GM21825 (cell line): ENCODE measurements at regions not wholly inside any gene's neighbourhood (a gene's known extent, or its start where the extent isn't known, plus 50 kb on each side); places are given as distances from the start of the nearest gene placed in this dataset.
A peak's percentile ranks its signal among the peaks of the same experiment; 100 is the strongest.
"Not testable (repeated sequence)": the region's sequence is repeated elsewhere in the genome, so short reads cannot be mapped to it uniquely, and the experiment has no call there.

Source experiments
- ATAC-seq: cut with Tn5 transposase; IDR thresholded peaks from one replicate; pipeline ENCODE4 v1.9.1; 2021; ENCODE audit warnings: mild to moderate bottlenecking, moderate library complexity; ENCODE audit not compliant: unreplicated experiment

DNA sequence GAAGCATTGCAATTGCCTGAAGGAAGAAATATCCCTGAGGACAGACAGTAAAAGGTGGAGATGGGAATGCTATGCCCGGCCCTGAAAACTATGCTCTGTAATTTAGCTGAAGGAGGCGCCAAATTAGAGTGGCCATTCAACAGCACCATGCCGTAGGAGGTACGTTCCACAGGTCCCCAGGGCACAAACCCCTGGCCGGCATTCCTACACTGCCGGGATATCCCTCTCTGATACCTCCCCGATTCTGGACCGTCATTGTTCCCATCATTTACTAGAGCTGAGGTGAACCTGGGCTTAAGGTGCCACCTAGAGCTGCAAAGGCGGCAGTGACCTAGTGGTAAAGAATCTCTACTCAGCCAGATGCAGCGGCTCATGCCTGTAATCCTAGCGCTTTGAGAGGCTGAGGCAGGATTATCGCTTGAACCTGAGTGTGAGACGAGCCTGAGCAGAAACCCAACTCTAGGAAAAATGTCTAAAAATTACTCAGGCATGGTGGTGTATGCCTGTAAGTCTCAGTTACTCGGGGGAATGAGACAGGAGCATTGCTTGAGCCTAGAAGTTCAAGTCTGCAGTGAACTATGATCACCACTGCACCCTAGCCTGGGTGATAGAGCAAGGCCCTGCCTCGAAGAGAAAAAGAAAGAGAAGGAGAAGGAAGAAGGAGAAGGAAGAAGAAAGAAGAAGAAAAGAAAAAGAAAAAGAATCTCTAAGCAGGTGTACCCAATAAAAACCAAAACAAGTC, 53.0 kb upstream of the TNKS2 start:
- ATAC-seq = no peak

DNA sequence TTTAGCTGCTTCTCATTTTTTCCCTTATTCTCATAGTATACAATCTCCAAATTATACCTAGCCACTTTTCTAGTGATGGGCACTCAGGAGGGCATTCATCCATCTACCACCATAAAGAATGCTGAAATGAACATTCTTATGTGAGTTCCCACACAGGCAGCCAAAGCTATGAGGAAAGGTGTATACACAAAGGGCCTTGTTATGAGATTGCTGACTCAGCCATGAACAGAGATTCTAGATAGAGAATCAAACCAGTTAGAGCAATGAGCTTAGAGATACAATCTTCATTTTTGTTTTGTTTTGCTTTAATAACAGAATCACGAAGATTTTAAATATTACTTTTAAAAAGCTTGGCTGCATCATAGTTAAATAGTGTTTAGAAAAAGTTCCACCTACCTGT, 54.8 kb upstream of the TNKS2 start:
- ATAC-seq = no peak

DNA sequence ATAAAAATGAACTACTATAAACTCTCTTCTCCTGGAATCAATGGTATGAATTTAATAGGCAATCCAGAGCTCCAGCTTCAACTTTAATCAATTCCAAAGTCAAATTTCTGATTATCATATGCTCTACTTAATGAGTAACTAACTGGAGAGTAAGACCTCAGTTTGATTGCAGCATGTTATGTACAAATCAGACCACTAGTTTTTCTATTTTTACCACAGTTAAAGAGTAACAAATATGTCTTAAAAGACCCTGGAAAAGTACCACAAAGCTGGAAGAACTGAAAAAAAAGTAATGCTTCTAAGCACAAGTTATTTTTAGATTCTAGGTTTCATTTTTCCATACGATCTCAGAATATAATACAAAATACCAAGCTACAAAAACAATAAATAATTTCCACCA, 56.0 kb upstream of the TNKS2 start:
- ATAC-seq = no peak

GRCh38 chr10:91741356-91741755, 56.9 kb upstream of the TNKS2 start:
- ATAC-seq = no peak

DNA sequence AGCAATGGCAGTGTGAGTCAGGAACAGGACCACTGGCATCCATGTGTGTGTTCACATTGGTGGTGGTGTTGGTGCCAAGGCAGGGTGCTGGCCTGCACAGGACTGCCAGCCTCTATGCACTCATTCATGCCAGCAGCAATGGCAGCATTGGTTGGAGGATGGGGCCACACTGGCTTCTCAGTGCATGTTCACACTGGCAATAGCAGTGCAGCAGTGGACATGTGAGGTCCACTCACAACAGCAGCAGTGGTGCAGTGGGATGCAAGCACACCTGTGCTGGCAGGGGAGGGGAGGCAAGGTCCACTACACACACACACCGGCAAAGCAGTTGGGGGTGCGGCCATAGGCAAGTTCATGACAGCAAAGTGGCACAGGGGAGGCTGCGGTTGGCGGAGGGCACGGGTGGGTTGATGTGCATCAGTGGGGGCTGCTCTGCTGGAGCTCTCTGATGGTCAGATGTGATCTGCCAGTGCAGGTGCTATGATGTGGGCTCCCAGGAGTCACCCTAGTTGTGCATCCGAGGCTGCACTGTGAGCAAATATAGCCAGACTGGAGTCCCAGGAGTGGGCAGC, 57.8 kb upstream of the TNKS2 start:
- ATAC-seq = no peak

GRCh38 chr10:91732265-91732664, 66.0 kb upstream of the TNKS2 start:
- not testable (repeated sequence) for ATAC-seq

- not testable (repeated sequence) for ATAC-seq
Observed at GRCh38 chr10:91729339-91729738, 68.9 kb upstream of the TNKS2 start.

DNA sequence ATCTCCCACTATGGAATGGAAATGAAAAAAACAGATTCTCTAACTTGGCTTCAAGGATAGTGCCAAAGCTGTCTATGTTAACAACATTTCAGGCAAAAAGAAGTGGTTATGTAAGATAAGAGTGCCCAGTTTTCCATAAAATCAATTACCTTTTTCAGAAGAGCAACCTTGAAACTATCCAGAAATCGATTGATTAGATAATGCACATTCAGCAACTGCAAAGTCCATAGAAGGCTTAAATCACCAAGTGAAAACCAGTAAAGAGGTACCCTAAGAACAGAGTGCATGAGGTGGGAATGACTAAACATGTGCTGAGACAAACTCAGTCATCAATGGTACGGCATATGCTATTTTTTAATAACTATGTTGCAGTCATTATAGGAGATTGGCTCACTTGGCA, 71.9 kb upstream of the TNKS2 start:
- ATAC-seq = no peak

GRCh38 chr10:91724933-91725332, 73.3 kb upstream of the TNKS2 start:
- no peak for ATAC-seq

GRCh38 chr10:91713461-91714072, 80.7 kb upstream of the PPP1R3C start:
- no peak for ATAC-seq

GRCh38 chr10:91711885-91712680, 79.2 kb upstream of the PPP1R3C start:
- peak; percentile 84 for ATAC-seq

GRCh38 chr10:91709394-91709798, 76.5 kb upstream of the PPP1R3C start:
- no peak for ATAC-seq

- ATAC-seq = no peak
Observed at GRCh38 chr10:91708174-91708861, 75.4 kb upstream of the PPP1R3C start.

DNA sequence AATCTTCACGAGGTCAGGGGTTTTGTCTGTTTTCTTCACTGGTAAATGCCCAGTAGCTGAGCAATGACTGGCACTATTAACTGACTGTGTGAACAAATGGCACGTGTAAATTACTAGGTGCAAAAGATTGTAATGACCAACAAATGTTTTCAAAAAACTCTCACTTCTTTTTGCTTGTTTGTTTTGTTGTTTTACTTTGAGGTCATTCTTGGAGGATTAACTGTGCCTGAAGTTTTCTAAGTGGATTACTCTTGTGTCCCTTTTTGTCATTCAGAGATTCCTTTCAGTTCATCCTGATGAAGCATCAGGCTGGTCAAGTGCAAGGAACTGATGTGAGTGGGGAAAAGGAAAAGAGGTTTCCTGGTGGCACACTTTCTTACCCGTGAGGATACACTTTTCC, 74.4 kb upstream of the PPP1R3C start:
- no peak for ATAC-seq

DNA sequence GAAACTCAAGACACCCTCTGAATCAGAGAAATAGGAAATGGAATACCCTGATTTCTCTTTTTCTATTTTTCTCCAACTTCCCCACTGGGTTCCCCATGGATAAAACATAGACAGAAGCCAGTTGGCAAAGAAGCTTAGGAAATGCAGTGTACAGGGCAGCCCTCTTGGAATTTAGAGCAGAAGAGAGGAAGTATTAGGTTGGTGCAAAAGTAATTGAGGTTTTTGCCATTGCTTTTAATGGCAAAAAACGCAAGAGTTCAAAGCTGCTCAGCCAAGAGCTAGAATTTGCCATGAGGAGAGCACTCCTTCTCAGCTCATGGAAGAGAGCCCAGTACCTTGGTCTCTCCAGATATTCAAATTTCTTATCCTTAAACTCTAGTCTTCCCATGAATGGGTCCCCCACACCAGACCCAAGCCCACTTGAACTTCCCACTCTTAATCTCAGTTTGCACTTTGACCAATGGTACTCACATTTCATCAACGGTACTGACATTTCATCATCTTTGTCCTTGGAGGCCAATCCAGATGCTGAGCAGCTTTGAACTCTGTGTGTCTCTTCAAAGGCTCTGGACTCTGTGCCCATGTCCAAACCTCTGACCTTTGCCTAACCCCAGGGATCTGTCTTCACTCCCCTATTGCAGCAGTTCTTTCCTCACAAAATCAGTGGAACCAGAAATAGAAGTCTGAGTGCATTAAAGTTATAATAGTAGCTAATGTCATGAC, 73.2 kb upstream of the PPP1R3C start:
- ATAC-seq = no peak

DNA sequence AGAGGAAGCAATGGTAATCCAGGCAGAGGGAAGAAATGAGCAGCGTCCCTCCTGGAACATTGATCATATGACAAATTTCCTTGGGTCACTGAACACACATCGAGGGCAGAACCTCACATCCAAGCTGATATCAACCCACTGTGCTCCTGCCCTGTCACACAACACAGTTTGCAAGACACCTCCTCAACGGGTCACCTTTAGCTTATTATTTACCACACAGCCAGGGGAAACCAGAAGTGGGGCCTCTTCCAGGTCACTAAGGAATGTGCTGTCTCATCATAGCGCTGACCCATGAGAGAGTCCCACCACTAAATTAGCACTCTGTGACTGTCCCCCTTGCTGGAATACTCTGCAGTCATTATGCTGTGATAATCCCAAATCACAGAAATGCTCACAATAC, 69.7 kb upstream of the PPP1R3C start:
- ATAC-seq = no peak

DNA sequence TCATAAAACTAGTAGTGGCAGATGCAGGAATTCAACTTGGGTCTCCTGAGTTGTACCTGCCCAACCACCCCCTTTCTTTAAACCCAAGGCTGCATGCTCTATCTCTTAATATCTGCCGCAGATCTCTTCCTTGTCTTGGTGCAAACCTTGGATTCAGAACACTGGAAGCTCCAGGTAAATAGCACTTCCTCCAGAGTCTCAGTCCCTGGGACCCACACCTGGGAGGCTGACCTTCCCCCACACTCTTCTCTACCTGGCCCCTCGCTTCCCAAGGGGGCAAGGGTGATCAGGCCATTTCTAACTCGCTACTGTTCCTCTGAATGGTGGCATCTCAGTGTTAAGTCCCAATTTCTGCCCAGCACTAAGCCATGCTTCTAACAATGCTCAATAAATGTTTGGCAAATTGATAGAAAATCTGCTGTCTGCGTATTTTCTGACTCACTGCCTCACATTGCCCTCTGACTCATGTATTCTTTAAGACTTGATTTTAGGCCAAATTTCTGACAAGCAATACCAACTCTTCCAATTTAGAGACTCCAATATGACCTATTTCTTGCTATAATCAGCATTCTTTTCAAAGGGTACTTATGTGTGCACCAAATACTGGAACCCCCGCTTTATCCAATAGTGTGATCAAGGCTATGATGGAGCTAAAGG, 68.0 kb upstream of the PPP1R3C start:
- ATAC-seq = no peak

GRCh38 chr10:91700273-91700672, 67.4 kb upstream of the PPP1R3C start:
- no peak for ATAC-seq

DNA sequence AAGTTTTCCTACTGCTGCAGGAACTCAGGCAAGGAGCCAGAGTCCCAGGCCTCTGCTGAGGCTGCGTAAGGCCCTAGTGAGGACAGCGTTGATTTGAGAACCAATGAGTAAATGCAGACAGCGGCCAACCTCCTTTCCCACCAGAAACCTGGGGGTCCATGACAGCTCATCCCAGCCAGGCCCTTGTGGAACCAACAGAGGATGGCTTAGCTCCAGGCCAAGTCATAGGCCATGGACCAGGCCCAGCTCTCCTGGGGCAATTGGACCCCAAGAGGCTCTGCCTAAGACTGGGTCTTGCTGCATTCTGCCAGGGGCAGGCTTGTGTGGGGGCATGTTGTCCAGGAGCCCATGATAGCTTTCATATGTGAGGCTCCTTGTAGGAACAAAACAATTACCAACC, 65.4 kb upstream of the PPP1R3C start:
- ATAC-seq = no peak
